Keratinocyte (primary cell): ENCODE measurements at regions not wholly inside any gene's neighbourhood (a gene's known extent, or its start where the extent isn't known, plus 50 kb on each side); places are given as distances from the start of the nearest gene placed in this dataset.

Experiments used
- DNase-seq: peaks from one replicate; pipeline ENCODE4 v3.0.0-alpha.2; 2011; ENCODE audit warnings: low read depth, missing footprints, low spot score
- FAIRE-seq: peaks from 2 replicates; lab custom pipeline; 2011; peaks lifted over from hg19 to GRCh38; lab: Jason Lieb, UNC
- H2AFZ ChIP-seq: 2 replicates; pipeline ENCODE4 v1.6.0; 2012; ENCODE audit warnings: low read length, control low read depth, inconsistent platforms; ENCODE audit not compliant: control insufficient read depth
- H3K27ac ChIP-seq: 2 replicates; pipeline ENCODE4 v1.5.1; 2011; ENCODE audit warnings: low read length; ENCODE audit not compliant: control insufficient read depth, insufficient read depth
- H3K27me3 ChIP-seq: 3 replicates; pipeline ENCODE4 v1.6.0; 2011; ENCODE audit warnings: low read length; ENCODE audit not compliant: control insufficient read depth, insufficient read depth; ENCODE audit errors: extremely low read depth
- H3K36me3 ChIP-seq, 2 experiments: 2 replicates in 1 of 2; 3 replicates in 1 of 2; pipeline ENCODE4 v1.5.1; 2011; ENCODE audit warnings: low read length in 2 of 2, mild to moderate bottlenecking in 1 of 2; ENCODE audit not compliant: control insufficient read depth in 2 of 2, insufficient read depth in 2 of 2; ENCODE audit errors: extremely low read depth in 1 of 2
- H3K4me1 ChIP-seq: 3 replicates; pipeline ENCODE4 v1.5.1; 2011; ENCODE audit warnings: low read length; ENCODE audit not compliant: control insufficient read depth, insufficient read depth; ENCODE audit errors: extremely low read depth
- H3K4me2 ChIP-seq: 3 replicates; pipeline ENCODE4 v1.6.0; 2011; ENCODE audit warnings: low read depth, low read length; ENCODE audit not compliant: control insufficient read depth, insufficient read depth; ENCODE audit errors: extremely low read depth
- H3K4me3 ChIP-seq, 3 experiments: fragments of 200-600 bp in 1 of 3; sonication (generic) in 1 of 3; 2 replicates in 2 of 3; 3 replicates in 1 of 3; pipeline ENCODE4 v1.5.1; 2011 to 2016; ENCODE audit warnings: low read length in 3 of 3, mild to moderate bottlenecking in 3 of 3, control low read depth in 2 of 3, inconsistent platforms in 1 of 3, low read depth in 1 of 3, mixed read lengths in 1 of 3, mixed run types in 1 of 3, moderate library complexity in 1 of 3; ENCODE audit not compliant: control insufficient read depth in 2 of 3, insufficient read depth in 2 of 3; ENCODE audit errors: extremely low read depth in 1 of 3
- H3K79me2 ChIP-seq: 2 replicates; pipeline ENCODE4 v1.6.0; 2012; ENCODE audit warnings: low read length; ENCODE audit not compliant: control insufficient read depth, insufficient read depth
- H3K9ac ChIP-seq: 3 replicates; pipeline ENCODE4 v1.6.0; 2011; ENCODE audit warnings: low read length; ENCODE audit not compliant: control insufficient read depth, insufficient read depth; ENCODE audit errors: extremely low read depth
- H3K9me1 ChIP-seq: 3 replicates; pipeline ENCODE4 v1.6.0; 2011; ENCODE audit warnings: low read length; ENCODE audit not compliant: control insufficient read depth, insufficient read depth; ENCODE audit errors: extremely low read depth
- H3K9me3 ChIP-seq: 2 replicates; pipeline ENCODE4 v1.5.1; 2012; ENCODE audit warnings: low read depth, low read length; ENCODE audit not compliant: control insufficient read depth
- H4K20me1 ChIP-seq: 3 replicates; pipeline ENCODE4 v1.6.0; 2011; ENCODE audit warnings: low read length; ENCODE audit not compliant: control insufficient read depth, insufficient read depth; ENCODE audit errors: extremely low read depth
- CTCF ChIP-seq, 3 experiments: IDR thresholded peaks in 1 of 3; conservative IDR thresholded peaks in 1 of 3; optimal IDR thresholded peaks in 1 of 3; 2 replicates in 2 of 3; 3 replicates in 1 of 3; pipeline versions ENCODE3 to v1.5.1; 2011; ENCODE audit warnings: low read length in 3 of 3, mild to moderate bottlenecking in 3 of 3, moderate library complexity in 2 of 3, control low read depth in 1 of 3, inconsistent platforms in 1 of 3; ENCODE audit not compliant: insufficient read depth in 2 of 3; ENCODE audit errors: extremely low read depth in 1 of 3
- EZH2 ChIP-seq: IDR thresholded peaks from one replicate; pipeline ENCODE4 v1.6.1; 2012; ENCODE audit warnings: inconsistent platforms, mild to moderate bottlenecking, low read length, moderate library complexity
- dilution Hi-C: fragments of 300-500 bp; cut with MboI; formaldehyde crosslinking; loops from one replicate; pipeline ENCODE4 v1.7.0; 2020; ENCODE audit warnings: low sequenced_read_pairs; ENCODE audit not compliant: extremely low pct_ligation_motif_present

- H4K20me1 ChIP-seq: no peaks in the 10 kb centered on the region
Measured at GRCh38 chr19:28886708-28887107, 326.2 kb downstream of the UQCRFS1 start.

GRCh38 chr19:28885965-28886364, 327.0 kb downstream of the UQCRFS1 start:
- Histone ChIP-seq H3K27ac (no peak overlapping the region), H3K9me3 (peaks cover 5% of the 10 kb centered on the region), H4K20me1 (no peaks in the 10 kb centered on the region), H3K9ac (no peak overlapping the region), H3K4me1 (no peaks in the 10 kb centered on the region), H3K27me3 (no peaks in the 10 kb centered on the region), H3K79me2 (no peaks in the 10 kb centered on the region), H3K4me3 (no peak overlapping the region), H3K9me1 (no peaks in the 10 kb centered on the region), H2AFZ (no peak overlapping the region), H3K4me2 (no peak overlapping the region), H3K36me3 (no peaks in the 10 kb centered on the region)
- no peak for DNase-seq
- dilution Hi-C loops: no loop called here
- no peak for FAIRE-seq
- no peak for TF ChIP-seq CTCF (optimal IDR thresholded peaks at IDR 0.05 in 1 of 3, IDR thresholded peaks at IDR 0.05 in 1 of 3, conservative IDR thresholded peaks at IDR 0.05 in 1 of 3; ENCODE audit: extremely low read depth in 1 of 3, insufficient read depth in 2 of 3, low read length in 3 of 3)
- no peak for TF ChIP-seq EZH2

More at GRCh38 chr19:28886708-28887107, 326.2 kb downstream of the UQCRFS1 start:
- dilution Hi-C loops: no loop called here
- Histone ChIP-seq H3K4me3 (no peak overlapping the region), H3K27ac (no peak overlapping the region), H3K9me3 (peaks cover 5% of the 10 kb centered on the region), H3K79me2 (no peaks in the 10 kb centered on the region), H3K4me1 (no peaks in the 10 kb centered on the region), H3K4me2 (no peak overlapping the region), H3K27me3 (no peaks in the 10 kb centered on the region), H2AFZ (no peak overlapping the region), H3K36me3 (no peaks in the 10 kb centered on the region), H3K9ac (no peak overlapping the region), H3K9me1 (no peaks in the 10 kb centered on the region)
- no peak for FAIRE-seq
- no peak for DNase-seq
- no peak for TF ChIP-seq EZH2
- TF ChIP-seq CTCF (optimal IDR thresholded peaks at IDR 0.05 in 1 of 3, IDR thresholded peaks at IDR 0.05 in 1 of 3, conservative IDR thresholded peaks at IDR 0.05 in 1 of 3; ENCODE audit: extremely low read depth in 1 of 3, insufficient read depth in 2 of 3, low read length in 3 of 3): no peak
